ENCODE measurements at regions not wholly inside any gene's neighbourhood (a gene's known extent, or its start where the extent isn't known, plus 50 kb on each side); places are given as distances from the start of the nearest gene placed in this dataset.

- Histone ChIP-seq H3K27me3 (replicated peaks in 1 of 2; ENCODE audit: control insufficient read depth in 2 of 2, insufficient read depth in 2 of 2, low read length in 1 of 2) (no peaks in the 10 kb centered on the region; a peak in 2 of 4 replicates), H3K9me3 (replicated peaks; ENCODE audit: control insufficient read depth, insufficient read depth, low read length) (no peaks in the 10 kb centered on the region), H3K9ac (ENCODE audit: control insufficient read depth, insufficient read depth, low read length) (no peak overlapping the region), H3K79me2 (ENCODE audit: control insufficient read depth, insufficient read depth, low read length) (no peaks in the 10 kb centered on the region), H3K36me3 (ENCODE audit: control insufficient read depth in 2 of 2, insufficient read depth in 2 of 2, low read length in 1 of 2) (no peaks in the 10 kb centered on the region), H3K4me1 (ENCODE audit: control insufficient read depth, insufficient read depth, low read length) (no peaks in the 10 kb centered on the region), H4K20me1 (ENCODE audit: control insufficient read depth, insufficient read depth) (no peaks in the 10 kb centered on the region), H3K27ac (ENCODE audit: control insufficient read depth, insufficient read depth) (no peak overlapping the region), H2AFZ (ENCODE audit: control insufficient read depth, low read depth, low read length) (no peak overlapping the region), H3K4me2 (ENCODE audit: control insufficient read depth, insufficient read depth) (no peak overlapping the region), H3K4me3 (no peak overlapping the region)
- ATAC-seq (no peak), FAIRE-seq (no peak), DNase-seq (ENCODE audit: low read depth, low spot score) (no peak)
- ChIA-PET RAD21 (ENCODE audit: unreplicated experiment) (no interaction called here), SMC1A (ENCODE audit: uncharacterized antibody, unreplicated experiment) (no interaction called here), POLR2A (no interaction called here), CTCF (no interaction called here)
- TF ChIP-seq CUX1 (IDR thresholded peaks at IDR 0.05; ENCODE audit: insufficient replicate concordance, low read depth, low read length) (no peak), NFYA (IDR thresholded peaks at IDR 0.05; ENCODE audit: borderline replicate concordance, low read depth, low read length) (no peak), ZNF207 (IDR thresholded peaks at IDR 0.05; ENCODE audit: borderline replicate concordance) (no peak), PKNOX1 (IDR thresholded peaks at IDR 0.05) (no peak), NFYB (IDR thresholded peaks at IDR 0.05; ENCODE audit: insufficient read depth, low read depth, low read length) (no peak), ETV6 (conservative IDR thresholded peaks at IDR 0.05 in 1 of 2, IDR thresholded peaks at IDR 0.05 in 1 of 2; ENCODE audit: borderline replicate concordance in 1 of 2, low read depth in 1 of 2) (no peak)
- WGBS (ENCODE audit: insufficient coverage, insufficient replicate concordance, low lambda C conversion rate, missing lambda C conversion rate): 12% methylated on average over 4 of the region's 4 CpGs
- intact Hi-C loops (cut with micrococcal nuclease; ENCODE audit: unreplicated experiment): no loop called here
- in situ Hi-C loops (cut with MboI): no loop called here
- BruUV-seq (replicated peaks): no TSS peak
These were observed 71.2 kb upstream of the STAM2 start for GRCh38 chr2:152246686-152247336.
